T-helper 2 cell (primary cell): ENCODE measurements at regions not wholly inside any gene's neighbourhood (a gene's known extent, or its start where the extent isn't known, plus 50 kb on each side); places are given as distances from the start of the nearest gene placed in this dataset.

ENCODE experiments used
- DNase-seq, 5 experiments: peaks; one replicate each; pipeline versions ENCODE4 v3.0.0 to v3.0.0-alpha.2; 2012 to 2022

DNA sequence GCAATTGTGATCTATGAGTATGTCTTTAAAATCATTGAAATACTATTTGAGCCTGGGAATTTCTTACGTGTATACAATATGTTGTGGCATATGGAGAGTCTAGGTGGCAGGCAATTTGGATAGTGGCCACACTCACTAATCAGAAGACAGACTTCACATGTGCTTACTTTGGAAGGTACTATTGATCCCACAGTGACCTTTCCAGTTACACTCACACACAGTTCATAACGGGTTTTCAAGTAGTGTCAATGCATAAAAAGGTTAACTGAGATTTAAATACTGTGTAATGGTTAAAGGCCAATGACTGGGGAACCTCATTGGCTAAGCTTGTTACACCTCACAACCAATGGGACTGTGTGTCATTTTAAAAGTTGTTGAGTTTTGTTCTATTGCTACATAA is 783.2 kb downstream of the RPA4 start:
- DNase-seq, result no peak

DNA sequence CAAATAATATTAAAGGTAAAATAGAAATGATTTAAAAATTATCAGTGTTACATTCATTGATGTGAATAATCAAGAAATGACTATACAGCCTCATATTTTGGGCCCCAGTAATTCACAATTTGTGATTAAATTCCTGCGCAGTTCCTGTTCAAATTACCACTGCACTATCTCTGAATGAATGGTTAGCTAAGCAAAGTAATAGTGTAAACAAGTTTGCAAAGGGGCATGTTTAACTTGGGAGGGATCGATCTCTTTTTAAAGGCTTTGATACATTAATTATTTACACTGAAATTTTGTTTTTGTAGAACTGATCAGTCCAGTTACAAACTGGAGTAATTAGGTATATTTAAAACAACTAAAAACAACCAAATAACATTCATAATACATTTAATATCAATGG is 784.4 kb downstream of the RPA4 start:
- no peak for DNase-seq

DNA sequence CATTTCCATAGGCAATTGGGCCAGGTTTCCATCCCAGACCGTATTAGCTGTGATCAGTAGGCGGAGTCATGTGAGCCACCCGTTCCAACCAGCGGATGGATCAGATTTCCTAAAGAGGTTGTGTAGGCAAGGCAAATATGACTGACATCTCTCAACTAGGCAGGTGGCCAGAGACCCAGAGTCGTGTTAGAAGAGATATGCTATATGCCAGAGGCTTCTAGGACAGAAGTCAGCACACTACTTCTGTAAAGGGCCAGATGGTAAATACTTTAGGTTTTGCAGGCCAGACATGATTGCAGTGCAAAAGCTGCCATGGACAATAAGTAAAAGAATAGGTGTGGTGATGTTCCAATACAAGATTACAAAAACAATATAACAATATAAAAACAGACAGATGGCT is 788.4 kb downstream of the RPA4 start:
- no peak for DNase-seq

DNA sequence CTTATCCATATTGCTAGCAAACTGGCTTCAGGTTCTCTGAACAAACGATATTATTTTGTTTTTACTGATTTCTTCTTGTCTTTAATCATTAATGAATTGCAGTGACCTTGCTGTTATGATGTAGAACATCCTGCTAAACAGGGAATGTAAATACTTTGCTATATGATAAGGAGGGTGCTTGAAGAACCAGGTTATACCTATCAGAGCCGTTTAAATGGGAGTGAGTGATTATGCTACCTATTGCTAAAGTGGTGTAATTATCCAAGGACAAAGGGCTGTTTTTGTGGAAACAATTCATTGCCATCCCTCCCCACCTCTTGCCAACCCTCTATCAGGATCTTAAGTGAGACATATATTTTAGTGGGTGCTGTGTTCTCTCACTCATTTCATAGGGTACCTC is 788.9 kb downstream of the RPA4 start:
- DNase-seq, result no peak

DNA sequence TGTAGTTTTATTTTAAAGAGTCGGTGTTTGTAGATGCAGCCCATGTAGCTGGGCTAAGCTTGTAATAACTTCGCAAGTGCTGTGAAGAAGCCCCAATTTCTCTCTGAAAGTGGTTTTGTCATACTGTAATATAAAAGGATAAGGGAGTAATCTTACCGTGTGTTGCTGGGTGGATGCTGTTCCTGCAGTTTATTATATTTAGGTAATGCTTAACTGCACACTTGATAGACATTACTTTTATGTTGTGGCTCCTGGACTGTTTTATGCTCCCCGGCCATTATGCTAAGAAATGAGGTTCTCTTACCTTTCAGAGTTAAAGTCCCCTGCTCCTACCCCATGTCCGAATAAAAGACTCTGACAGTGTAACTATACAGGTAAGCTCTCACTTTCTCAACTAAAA is 789.4 kb downstream of the RPA4 start:
- DNase-seq, result no peak

DNA sequence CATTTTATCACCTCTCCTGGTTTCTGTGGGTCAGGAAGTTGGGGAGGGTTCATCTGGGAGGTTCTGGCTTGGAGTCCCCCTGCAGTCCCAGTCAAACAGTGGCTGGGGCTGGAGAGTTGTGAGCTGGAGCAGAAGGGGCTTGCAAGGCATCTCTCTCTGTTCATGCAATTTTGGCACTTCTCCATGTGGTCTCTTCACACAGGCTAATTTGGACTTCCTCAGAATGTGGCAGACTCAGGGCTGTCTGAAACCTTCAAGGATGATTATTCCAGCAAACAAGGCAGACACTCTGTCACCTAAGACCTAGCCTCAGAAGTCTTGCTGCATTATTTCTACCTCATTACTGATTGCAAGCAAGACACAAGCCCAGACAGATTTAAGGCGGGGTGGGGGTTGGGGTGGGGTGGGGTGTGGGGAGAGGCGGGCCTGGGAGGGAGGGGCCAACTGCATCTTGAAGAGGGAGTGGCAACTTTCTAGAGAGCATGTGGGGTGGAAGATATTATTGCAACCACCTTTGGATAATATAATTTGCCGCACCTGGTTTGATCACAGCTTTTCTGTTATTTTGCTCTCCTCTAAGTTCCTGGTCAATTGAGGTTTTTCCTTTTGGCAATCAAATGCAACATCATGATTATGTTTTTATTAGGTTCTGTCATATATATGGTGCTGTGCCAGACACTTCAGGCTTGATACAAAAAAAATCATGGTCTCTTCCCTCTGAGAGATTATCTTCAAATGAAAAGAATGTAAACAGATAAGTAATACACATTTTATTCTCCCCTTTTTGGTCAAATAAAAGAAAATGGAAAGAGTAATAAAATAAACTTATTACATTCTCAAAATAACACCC is 799.5 kb downstream of the RPA4 start:
- DNase-seq, result no peak

DNA sequence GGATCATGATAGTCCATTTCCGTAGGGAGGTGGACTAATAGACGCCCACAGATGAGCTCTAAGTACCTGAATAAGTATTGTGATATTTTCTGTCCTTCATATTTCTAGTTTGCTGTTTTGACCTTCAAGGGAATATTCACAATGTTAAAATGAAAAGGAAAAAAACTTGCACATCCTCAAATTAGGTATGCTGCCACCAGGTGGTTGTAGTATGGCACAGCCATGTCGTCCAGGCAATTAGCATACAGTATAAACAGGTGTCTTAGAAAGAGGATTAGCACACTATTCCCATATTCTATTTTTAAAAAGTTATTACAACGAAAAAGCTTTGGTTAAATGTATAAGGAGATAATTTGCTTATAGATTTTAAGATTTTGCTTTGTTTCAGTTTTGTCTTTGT is 802.0 kb downstream of the RPA4 start:
- DNase-seq, result peak in 1 of 5 experiments; percentile 26

DNA sequence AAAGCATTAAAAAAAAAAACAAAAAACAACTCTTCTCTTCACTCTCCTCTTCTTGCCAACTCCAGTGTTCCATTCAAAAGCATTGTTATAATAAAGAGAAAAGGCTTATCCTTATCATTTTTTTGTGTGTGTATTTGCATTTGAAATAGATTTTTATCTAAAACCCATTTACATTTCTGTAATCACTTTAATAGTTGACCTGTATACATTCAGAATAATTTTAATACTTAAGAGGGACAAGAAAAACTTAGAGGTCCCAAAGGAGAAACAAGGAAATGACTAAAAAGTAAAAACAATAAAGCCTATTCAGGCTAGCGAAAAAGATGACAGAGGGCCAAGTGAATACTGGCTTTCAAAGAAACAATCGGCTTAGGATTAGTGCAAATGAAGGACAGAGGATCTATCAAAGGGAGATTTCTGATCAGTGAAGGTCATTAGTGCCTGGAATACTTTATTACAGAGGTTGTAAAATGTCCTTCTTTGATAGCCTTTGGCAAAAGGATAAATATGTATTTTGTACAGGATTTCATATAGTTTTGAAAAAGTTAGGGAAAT is 808.3 kb downstream of the RPA4 start:
- no peak for DNase-seq

DNA sequence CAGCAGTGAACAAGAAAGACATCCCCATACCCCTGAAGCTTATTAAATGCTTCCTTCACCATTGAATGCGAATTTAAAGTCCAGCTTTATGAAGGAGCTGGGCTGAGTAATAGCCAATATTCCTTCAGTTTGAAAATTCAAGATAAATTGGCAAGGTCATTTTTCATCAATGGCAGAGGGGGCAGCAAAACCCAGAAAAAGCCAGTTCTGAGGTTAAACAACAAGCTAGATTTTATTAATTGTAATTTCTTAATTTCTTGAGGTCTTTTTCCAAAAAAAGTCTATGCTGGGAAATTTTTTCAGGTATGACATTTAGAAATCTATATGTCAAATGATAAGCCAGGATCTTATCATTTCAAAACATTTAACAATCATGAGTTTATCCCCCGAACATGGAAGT is 808.9 kb downstream of the RPA4 start:
- no peak for DNase-seq

DNA sequence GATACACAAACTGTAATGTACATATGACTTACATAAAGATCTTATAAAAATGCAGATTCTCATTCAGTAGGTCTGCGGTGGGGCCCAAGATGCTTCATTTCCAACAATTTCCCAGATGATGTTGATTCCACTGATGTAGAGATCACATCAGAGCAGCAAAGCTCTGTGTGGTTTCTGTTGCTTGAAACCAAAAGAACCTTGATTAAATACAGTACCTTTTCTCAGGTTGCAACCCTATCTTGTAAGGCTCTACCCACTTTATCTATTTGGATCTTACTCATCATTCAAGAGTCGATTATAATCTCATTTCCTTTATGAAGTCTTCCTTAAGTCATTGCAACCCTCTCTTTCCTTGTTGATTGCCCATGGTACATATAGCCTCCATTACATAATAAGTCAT is 816.8 kb downstream of the RPA4 start:
- peak in 1 of 5 experiments; percentile 76 for DNase-seq

DNA sequence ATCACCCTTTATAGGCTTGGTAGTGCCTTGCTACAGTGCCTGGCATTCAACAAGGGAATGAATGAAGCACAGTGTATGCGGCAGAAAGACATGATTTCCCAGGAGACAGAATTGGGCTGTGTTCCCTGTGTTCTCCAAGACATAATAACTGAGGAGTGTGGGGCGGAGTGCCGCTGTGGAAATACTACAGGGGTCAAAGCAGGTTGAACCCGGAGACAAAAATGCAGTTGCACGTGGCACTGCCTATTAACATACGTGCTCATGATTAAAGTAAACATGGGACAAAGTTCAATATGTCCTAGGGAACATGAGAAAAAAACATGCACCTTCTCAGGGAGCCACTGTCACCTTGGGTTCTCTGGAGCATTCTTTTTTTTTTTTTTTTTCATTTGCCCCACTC is 820.8 kb downstream of the RPA4 start:
- no peak for DNase-seq

DNA sequence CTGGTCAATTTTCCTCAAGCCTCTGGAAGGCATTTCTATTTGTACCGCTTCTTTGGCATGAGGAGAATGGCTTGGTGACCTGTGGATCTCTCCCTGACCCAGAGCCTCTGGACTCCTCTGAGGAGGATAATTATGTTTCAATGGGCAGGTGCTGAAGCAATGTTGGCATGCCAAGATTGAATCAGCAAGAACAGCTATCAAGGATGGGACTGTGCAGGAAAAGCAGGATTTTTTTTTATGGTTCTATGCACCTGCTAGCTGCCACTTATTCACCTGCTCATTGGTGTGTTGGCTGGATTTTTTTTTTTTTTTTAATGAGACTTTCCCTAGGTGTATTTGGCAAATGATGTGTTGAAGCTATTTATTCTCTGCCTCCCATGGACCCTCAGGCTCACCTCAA is 821.2 kb downstream of the RPA4 start:
- no peak for DNase-seq

DNA sequence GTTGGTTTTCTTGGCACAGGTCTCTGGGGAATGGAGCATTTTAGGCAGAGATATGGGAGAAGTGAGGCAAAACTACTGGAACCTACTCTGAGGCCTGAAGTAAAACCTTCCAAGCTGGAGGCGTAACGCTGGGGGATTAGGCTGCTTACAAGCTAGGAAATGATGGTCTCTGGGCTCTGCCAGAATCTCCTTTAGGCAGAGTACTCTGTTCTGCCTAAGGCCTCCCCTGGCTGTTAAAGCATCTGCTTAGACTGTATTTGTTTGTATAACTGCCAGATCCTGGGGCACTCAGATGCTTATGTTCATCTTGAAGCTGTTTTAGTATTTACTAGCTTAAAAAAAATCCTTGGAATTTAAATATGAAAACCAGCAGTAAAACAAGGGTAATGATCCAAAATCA is 822.2 kb downstream of the RPA4 start:
- DNase-seq, result no peak

DNA sequence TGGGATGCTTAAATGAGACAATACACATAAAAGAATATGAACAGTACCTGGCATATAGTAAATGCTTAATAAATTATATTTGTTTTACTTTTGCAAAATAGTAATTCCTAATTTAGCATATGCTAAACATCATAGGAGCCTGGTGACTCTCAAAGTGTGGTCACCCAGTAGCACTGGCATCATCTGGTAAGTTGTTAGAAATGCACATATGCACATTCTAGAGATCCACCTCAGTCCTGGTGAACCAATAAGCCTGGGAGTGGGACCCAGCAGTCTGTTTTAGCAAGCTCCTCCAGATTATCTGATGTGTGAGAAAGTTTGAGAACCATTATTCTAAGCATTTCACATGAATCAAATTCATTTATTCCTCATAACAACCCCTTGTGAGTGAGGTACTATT is 830.4 kb downstream of the RPA4 start:
- DNase-seq, result no peak

DNA sequence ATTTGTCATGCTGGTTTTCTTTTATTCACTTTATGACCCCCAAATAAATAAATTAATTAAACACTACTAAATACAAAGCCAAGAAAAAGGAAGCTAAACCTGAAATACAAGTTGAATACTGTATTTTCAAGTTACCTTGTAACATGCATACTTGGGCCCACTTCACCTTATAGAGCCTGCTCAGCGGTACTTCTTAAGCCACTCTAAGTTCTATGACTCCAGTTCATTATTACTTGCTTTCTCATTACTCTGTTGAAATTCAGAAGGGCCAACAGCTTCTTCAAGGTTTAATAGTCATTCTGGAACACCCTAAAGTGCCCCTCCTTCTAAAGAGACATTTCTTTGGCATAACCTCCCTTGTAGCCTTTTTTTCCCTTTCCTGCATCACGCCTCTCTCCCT is 844.5 kb downstream of the RPA4 start:
- DNase-seq, result no peak

DNA sequence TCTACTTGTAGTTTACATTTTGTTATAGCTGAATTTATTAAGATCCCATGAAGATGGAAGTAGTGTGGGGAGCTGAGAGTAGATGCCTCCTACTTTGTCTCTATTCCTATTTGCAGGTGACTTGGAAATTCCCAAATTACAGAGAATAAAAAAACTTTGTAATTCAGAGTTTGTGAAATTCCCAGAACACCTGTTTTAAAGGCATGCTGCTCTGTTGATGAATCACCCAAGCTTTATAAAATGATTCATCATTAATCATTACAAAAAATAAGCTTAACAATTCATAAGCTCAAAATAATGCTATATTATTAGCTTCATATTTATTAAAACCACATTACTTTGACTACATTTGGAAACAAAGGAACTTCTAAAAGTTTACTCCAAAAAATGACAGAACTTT is 856.3 kb downstream of the RPA4 start:
- no peak for DNase-seq

DNA sequence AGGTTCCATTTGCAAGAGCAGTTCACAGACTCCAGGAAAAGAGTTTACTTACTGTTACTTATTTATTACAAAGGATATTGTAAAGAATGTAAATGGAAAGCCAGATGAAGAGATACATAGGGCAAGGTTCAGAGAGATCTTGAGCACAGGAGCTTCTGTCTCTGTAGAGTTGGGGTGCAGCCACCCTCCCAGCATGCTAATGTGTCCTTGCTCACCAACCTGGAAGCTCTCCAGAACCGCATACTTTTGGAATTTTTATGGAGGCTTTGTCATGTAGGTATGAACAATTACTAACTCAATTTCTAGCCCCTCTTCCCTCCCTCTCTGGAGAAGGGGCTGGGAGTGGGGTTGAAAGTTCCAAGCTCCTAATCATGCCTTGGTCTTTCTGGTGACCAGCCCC is 857.2 kb downstream of the RPA4 start:
- no peak for DNase-seq

DNA sequence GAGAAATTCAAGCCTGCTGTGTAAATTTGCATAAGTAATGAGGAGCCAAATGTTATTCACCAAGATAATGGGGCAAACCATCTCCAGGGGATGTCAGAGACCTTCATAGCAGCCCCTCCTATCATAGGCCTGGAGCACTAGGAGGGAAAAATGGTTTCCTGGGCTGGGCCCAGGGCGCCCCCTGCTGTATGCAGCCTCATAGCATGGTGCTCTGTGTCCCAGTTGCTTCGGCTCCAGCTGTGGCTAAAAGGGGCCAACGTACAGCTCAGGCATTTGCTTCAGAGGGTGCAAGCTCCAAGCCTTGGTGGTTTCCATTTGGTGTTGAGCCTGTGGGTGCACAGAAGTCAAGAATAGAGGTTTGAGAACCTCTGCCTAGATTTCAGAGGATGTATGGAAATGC is 859.3 kb downstream of the RPA4 start:
- DNase-seq, result peak in 1 of 5 experiments; percentile 1

DNA sequence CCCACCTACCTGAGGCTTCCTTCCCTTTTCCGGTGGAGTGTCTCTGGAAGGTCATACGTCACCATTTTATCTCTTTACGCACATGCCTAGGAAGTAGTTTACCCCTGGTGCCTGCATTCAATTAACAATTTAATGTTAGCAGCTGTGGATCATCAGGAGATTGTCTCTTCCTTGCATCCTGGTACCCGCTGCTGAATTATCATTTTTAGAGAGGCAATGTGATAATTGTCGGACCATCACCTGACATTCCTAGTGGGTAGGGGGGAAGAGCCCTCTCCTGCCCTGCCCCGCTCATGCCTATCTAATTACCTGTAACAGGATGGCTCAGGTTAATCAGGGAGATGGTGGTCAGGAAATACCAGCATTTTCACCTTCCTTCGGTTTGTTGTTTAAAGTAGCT is 863.6 kb downstream of the RPA4 start:
- no peak for DNase-seq

DNA sequence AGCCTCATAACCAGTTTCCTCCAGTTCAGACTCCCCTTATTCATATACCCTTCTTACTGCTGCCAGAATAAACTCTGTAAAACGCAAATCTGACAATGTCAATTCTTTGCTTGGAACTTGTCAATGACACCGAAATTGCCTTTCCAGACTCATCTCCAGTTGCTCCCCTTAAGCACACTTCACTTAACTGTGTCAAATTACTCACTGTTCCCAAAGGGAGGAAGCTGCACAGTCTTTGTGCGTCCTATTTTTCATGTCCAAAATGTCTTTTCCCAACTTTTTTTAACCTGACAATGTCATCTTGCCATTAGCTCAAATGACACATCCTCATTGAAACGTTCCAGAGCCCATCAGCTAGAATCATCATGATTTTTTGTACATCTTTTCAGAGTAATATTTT is 867.3 kb downstream of the RPA4 start:
- DNase-seq, result no peak

DNA sequence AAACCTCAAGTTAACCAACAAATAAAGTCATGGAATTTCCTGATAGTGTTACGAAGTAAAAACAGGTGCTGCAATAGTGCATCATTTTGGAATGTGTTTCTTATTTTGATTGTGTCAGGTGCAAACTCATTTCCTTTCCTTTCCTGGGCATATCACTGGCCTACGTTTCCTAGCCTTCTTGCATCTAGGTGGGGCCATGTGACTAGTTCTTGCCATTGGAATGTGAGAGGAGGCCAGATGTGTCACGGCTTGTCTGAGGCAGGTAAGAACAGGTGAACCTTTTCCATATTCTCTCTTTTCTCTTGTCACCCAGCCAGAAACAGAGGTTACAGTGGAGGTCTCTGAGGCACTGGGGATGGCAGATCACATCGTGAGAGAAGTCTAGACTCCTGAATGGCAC is 868.0 kb downstream of the RPA4 start:
- DNase-seq, result no peak

DNA sequence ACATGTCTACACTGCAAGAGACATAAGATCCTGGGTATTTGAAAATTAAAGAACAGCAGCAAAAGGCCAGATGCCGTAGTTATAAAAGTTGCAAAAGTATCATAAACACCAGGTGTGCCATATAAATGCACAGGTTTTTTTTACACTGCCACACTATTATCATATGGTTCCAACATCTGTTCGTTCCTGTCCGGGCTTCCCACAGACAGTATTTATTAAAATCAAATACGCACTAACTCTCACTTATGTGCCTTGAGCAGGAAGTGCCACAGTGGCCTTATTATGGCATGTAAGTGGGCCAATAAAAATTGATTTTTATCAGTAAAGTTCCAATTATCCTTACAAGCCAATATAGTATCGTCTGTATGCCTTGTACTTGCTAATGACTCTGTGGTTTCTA is 873.2 kb downstream of the RPA4 start:
- DNase-seq, result no peak

DNA sequence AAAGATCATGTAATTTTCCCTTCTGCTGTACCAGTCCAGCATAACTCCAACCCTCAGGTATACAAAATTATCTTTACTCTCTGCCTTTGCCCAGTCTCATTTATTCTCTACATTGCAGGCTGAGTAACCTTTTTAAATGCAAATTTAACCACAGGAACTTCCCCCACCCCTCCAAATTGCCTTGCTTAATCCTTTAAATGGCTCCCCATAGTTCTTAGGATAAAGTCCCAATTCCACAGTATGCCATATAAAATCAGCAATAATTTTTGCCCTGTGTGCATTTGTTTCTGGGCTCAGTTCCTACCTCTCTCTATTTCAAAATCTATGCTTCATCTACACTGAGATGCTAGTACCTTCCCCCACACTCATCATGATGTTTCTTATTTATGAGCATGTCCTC is 879.7 kb downstream of the RPA4 start:
- DNase-seq, result no peak

DNA sequence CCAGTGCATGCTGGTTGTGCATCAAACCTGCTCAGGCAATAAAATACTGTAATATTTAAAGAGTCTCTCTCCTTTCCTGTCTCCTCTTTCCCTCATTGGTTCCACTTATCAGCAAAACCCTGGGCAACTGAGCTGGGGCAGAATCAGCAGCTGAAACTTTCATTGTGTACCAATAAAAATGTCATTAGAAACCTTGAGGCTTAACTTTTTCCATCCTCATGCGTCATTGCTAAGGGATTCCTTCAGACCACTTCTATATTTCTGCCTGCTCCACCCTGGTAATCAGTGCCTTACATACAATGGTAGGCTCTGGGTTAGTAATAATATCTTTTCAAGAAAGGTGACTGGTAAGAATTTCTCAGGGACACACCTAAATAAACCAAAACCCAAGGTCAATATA is 880.3 kb downstream of the RPA4 start:
- no peak for DNase-seq
